ENCODE measurements at regions not wholly inside any gene's neighbourhood (a gene's known extent, or its start where the extent isn't known, plus 50 kb on each side); places are given as distances from the start of the nearest gene placed in this dataset.

DNA sequence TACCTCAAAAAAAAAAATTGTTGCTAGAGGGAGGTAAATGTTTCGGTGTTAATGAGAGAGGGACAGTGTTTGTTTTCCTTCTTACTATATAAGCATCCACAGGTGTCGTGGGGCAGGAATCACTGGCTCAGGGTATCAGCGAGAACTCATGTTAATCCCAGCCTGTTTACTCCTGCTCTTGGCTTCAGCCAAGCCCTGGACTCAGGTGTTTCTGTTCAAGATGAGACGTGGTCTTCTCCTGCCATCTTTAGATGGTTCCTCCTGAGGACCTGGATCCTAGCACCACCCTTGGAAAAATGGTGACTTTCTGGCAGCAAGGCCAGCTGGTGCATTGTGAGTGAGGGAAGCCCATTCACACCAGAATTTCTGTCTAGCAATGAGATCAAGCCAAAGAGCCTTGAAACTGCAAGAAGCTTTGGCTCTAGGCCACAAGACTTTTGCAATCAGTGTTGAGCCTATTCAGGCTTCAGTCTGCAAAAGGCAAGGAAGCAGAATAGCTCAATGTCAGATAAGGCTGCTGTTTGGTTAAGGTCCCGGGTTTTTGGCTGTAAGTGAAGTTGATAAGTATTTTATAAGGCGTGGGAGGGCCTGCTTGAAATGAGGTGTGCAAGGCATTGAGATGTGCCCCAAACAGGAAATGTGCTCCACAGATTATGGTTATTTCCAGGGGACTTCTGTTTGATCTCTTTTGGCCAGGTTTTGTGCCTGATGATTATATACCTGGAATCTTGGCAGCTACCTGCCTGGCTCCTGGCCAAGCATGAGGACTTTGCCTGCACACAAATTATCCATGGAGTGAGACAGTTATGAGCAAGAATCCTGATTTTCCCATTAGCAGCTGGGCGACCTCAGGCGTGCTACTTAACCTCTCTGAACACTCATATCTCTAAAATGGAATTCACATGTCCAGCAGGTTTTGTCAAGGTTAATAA is 99.8 kb downstream of the TENT4A start:
- WGBS, 2 donors, result 55 to 56% methylated on average over 8 of the region's 8 CpGs
- DNase-seq, result peak; percentile 81
- TF ChIP-seq, protein P1, sequence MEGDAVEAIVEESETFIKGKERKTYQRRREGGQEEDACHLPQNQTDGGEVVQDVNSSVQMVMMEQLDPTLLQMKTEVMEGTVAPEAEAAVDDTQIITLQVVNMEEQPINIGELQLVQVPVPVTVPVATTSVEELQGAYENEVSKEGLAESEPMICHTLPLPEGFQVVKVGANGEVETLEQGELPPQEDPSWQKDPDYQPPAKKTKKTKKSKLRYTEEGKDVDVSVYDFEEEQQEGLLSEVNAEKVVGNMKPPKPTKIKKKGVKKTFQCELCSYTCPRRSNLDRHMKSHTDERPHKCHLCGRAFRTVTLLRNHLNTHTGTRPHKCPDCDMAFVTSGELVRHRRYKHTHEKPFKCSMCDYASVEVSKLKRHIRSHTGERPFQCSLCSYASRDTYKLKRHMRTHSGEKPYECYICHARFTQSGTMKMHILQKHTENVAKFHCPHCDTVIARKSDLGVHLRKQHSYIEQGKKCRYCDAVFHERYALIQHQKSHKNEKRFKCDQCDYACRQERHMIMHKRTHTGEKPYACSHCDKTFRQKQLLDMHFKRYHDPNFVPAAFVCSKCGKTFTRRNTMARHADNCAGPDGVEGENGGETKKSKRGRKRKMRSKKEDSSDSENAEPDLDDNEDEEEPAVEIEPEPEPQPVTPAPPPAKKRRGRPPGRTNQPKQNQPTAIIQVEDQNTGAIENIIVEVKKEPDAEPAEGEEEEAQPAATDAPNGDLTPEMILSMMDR (IDR thresholded peaks at IDR 0.05), result no peak
- TF ChIP-seq POLR2A (IDR thresholded peaks at IDR 0.05), result no peak
- Histone ChIP-seq H3K27ac (no peak overlapping the region), H3K4me1 (peaks cover 13% of the 10 kb centered on the region), H3K27me3 (no peaks in the 10 kb centered on the region), H3K36me3 (ENCODE audit: low read depth, missing control alignments) (no peaks in the 10 kb centered on the region), H3K4me3 (no peak overlapping the region), H3K9me3 (no peaks in the 10 kb centered on the region)
- intact Hi-C loops (cut with DNase I; ENCODE audit: low total_unique reads), result no loop called here

GRCh38 chr5:6814816-6815215 is 101.6 kb downstream of the TENT4A start:
- Histone ChIP-seq H3K9me3 (no peaks in the 10 kb centered on the region), H3K27me3 (no peaks in the 10 kb centered on the region), H3K4me1 (peaks cover 13% of the 10 kb centered on the region), H3K36me3 (ENCODE audit: low read depth, missing control alignments) (no peaks in the 10 kb centered on the region), H3K27ac (no peak overlapping the region), H3K4me3 (no peak overlapping the region)
- 90 to 97% methylated on average over 5 of the region's 5 CpGs for WGBS, 2 donors
- TF ChIP-seq, protein P1 (IDR thresholded peaks at IDR 0.05), result no peak
- no peak for TF ChIP-seq POLR2A (IDR thresholded peaks at IDR 0.05)
- DNase-seq, result no peak
- intact Hi-C loops (cut with DNase I; ENCODE audit: low total_unique reads), result no loop called here

- H3K36me3 ChIP-seq (ENCODE audit: low read depth, missing control alignments), result no peaks in the 10 kb centered on the region
- peaks cover under 1% of the 10 kb centered on the region for H3K4me1 ChIP-seq
These were observed 105.6 kb downstream of the TENT4A start for GRCh38 chr5:6818594-6819511.

GRCh38 chr5:6819521-6819920 is 106.3 kb downstream of the TENT4A start:
- DNase-seq, result no peak
- Histone ChIP-seq H3K36me3 (ENCODE audit: low read depth, missing control alignments) (no peaks in the 10 kb centered on the region), H3K4me3 (no peak overlapping the region), H3K27me3 (no peaks in the 10 kb centered on the region), H3K9me3 (no peaks in the 10 kb centered on the region), H3K4me1 (no peaks in the 10 kb centered on the region), H3K27ac (no peak overlapping the region)
- 56 to 74% methylated on average over 6 of the region's 6 CpGs for WGBS, 2 donors
- no peak for TF ChIP-seq POLR2A (IDR thresholded peaks at IDR 0.05)
- TF ChIP-seq, protein P1 (IDR thresholded peaks at IDR 0.05), result no peak
- intact Hi-C loops (cut with DNase I; ENCODE audit: low total_unique reads), result no loop called here

More at GRCh38 chr5:6818594-6819511, 105.6 kb downstream of the TENT4A start:
- Histone ChIP-seq H3K4me3 (no peak overlapping the region), H3K27me3 (no peaks in the 10 kb centered on the region), H3K27ac (no peak overlapping the region), H3K9me3 (no peaks in the 10 kb centered on the region)
- no peak for DNase-seq
- intact Hi-C loops (cut with DNase I; ENCODE audit: low total_unique reads), result no loop called here
- TF ChIP-seq, protein P1 (IDR thresholded peaks at IDR 0.05), result no peak
- no peak for TF ChIP-seq POLR2A (IDR thresholded peaks at IDR 0.05)
- WGBS, 2 donors, result 46 to 51% methylated on average over 14 of the region's 14 CpGs
